GM18907 (cell line): ENCODE measurements at regions not wholly inside any gene's neighbourhood (a gene's known extent, or its start where the extent isn't known, plus 50 kb on each side); places are given as distances from the start of the nearest gene placed in this dataset.

Experiments used
- ATAC-seq: cut with Tn5 transposase; IDR thresholded peaks from one replicate; pipeline ENCODE4 v1.9.1; 2021; ENCODE audit warnings: mild to moderate bottlenecking, moderate library complexity; ENCODE audit not compliant: unreplicated experiment

DNA sequence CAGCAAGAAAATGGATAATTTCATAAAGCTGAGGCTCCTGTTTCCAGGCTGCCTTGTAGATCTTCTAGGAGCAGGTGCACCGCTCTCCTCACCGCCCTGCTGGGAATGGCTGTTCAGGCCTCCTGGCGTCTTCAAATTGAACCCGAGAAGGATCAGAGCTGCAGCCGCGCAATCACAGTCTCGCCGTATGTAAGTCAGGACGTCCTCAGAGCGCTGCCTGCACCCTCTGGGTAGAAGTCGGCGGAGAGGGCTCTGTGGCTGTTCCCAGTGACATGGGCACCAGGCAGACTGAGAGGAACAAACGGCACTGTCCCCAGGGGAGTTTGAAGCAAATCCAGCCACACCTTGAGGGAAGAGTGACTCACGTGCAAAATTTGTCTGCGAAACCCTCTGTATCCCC is 476.9 kb downstream of the TCERG1L start:
- ATAC-seq: no peak

GRCh38 chr10:130835068-130835467 is 476.5 kb downstream of the TCERG1L start:
- ATAC-seq: no peak

- ATAC-seq: no peak
Observed at GRCh38 chr10:130836344-130836743, 475.2 kb downstream of the TCERG1L start.

- no peak for ATAC-seq
Observed at GRCh38 chr10:130843051-130843653, 468.4 kb downstream of the TCERG1L start.

DNA sequence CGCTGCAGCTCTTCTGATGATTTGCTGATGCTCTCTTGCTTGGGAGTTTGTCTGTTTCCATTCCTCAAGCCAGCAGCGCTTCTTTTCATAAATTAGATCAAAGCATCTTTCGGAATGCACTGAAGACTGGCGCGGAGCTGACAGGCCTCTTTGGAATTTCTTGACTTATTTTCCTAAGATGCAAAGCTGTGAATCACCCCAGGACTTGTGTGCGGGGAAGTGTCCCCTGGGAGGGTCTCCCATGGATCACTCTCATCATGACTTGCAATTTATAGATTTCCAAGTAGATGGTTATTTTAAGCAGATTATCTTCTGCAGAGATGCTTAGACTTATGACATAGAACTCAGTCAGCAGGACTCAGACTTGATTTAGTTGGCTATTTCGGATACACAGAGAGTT is 467.2 kb downstream of the TCERG1L start:
- no peak for ATAC-seq

DNA sequence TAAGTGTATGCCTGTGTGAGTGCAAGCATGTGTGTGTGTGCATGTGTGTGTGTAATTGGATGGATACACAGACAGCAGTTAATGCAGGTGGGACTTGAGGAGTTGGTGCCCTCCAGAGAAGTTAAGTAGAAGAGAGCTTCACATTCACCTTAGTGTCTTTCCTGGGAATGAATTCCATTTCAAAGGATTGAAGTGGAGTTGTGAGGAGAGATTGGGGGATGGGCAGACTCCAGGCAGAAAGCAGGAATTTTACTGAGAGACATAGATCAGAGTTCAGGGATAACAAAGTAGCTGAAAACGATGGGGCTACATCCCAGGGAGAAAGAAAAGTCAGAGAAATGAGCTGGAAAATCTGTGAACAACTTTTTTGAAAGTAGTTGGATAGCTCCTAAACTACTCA is 464.4 kb downstream of the TCERG1L start:
- no peak for ATAC-seq

GRCh38 chr10:130848855-130849254 is 462.7 kb downstream of the TCERG1L start:
- ATAC-seq: no peak

GRCh38 chr10:130854151-130854550 is 457.4 kb downstream of the TCERG1L start:
- ATAC-seq: no peak

DNA sequence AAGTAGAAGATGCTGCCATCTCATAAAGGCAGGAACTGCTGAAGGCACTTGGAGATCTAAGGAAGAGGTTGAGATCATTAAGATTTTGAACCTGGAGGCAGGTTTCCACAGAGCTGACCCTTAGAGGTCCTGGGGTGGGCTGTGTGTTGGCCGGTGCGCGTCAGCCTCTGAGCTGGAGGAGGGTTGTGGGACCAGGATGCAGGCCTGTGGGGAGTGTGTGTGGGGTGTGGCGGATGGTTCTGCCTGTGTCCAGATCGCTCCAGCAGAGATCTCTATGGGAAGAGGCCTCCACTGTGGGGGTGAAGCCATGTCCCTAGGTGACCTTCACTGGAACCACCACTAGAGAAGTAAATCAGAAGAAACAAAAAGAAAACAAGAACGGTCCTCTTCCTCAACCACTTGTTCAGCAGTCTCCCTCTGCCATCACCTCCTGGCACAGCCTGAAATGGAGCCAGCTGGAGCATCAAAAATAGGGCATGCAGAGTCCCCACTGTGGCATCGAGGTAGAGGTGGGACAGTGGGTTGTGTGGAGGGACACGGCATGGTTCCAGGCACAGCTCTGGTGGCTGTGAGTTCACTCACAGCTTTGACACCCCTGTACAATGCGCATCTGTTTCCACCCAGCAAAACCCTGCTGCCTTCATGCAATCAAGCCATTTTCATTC is 453.8 kb downstream of the TCERG1L start:
- no peak for ATAC-seq

- ATAC-seq: no peak
Observed at GRCh38 chr10:130858626-130859025, 452.9 kb downstream of the TCERG1L start.

- ATAC-seq: no peak
Observed at GRCh38 chr10:130859427-130859826, 452.1 kb downstream of the TCERG1L start.

DNA sequence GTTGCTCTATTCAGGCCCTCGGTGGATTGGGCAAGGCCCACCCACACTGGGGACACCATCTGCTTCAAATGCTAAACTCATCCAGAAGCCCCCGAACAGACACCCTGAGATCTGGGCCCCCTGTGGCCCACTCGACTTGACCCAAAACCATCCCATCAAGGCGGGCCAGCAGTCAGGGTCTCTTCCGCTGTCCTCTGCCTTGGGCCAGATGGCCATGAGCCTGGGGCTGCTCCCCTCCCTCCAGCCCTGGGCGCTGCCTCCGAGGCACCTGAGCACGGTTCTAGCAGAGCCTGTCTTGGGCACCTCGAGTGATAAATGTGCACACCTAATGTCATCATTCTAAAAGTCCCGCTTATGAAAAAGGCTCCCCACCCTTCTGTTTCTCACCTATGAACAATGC is 449.4 kb downstream of the TCERG1L start:
- ATAC-seq: no peak

DNA sequence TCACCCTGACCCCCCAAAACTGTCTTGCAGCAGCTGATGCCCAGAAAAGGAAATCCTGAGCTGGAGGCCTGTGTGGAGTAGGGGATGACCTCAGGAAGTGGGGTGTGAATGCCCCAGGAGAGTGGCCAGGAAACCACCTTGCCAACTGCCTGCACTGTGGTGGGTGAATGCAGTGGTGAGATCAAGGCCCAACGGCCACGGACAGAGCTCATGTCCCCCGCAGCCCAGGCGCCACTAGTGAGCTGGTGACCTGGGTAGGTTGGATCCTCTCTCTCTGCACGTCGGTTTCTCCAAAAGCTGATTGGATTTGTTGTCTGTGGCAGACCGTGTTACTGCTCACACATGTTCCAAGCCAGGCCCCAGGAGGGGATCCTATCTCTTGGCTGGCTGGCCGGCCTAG is 448.9 kb downstream of the TCERG1L start:
- ATAC-seq: no peak

- ATAC-seq: no peak
Observed at GRCh38 chr10:130863044-130863443, 448.5 kb downstream of the TCERG1L start.

GRCh38 chr10:130864961-130865818 is 446.3 kb downstream of the TCERG1L start:
- ATAC-seq: no peak

GRCh38 chr10:130866857-130867256 is 444.7 kb downstream of the TCERG1L start:
- ATAC-seq: no peak

DNA sequence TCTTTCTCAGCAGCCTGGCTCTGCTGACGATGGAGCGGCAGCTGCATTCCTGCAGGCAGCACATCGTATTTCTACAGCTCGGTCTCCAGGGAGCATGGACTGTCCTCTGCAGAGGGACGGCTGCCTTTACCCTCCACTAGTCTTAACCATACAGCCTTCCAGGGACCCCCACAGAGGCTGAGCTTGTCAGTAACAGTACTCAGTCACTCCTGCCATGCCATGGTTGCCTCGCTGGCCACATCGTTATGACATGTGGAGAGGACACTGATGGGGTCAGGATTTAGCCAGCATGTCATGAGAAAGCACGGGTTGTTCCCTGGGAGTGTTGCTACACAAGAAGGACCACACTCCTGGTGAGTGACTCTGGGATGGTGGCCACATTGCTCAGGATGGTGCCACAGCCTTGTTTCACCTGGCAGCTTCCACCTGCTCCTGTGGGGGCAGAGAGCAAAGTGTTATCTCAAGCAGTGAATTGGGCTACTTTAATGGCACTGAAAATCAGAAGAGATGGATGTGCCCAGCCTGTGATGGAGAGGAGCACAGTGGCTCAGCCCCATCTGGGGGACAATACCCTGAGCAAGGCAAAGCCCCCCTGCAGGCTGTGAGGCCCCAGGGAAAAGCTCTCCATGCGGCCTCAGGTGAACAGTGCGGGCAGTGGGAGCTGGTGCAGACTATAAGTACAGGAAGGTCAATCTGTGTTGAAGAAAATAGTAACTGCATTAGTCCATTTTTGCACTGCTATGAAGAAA is 443.9 kb downstream of the TCERG1L start:
- no peak for ATAC-seq

GRCh38 chr10:130869179-130869841 is 442.2 kb downstream of the TCERG1L start:
- ATAC-seq: no peak

DNA sequence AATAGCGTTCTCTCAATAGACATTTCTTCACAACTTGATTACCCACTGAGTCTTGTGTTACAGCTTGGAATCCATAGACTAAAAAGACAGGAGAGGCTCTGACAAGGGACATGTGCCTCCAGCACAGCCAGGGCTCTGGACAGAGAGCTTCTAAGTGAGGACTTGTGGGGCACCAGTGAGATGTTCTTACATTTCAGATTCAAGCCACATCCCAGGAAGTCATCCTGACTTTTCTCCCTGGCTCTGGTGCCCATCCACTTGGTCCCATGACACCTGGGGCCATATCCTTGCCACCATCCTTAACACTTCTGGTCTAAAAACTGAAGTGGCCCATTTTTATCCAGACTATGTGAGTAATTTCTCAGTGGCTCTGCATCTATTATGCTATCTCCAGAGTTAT is 440.1 kb downstream of the TCERG1L start:
- ATAC-seq: no peak

- ATAC-seq: no peak
Observed at GRCh38 chr10:130873636-130874035, 437.9 kb downstream of the TCERG1L start.

DNA sequence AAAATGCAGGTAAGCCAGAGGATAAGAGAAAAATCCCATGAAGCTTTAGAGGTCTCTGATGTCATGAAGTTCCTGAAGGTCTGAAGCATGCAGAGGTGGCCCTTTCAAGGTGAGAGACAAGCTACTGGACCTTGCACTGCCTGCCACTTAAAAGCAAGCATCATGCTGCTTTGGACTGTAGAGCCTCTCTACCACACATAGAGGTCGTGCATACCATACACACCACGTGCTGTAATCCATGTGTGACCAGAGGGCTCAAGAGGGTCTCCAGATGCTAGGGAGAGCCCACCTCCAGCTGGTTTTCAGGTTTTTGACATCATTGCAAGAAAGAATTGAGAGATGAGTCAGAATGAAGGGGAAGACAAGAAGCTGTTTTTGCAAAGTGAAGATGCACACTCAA is 436.4 kb downstream of the TCERG1L start:
- ATAC-seq: no peak
